HepG2 (cell line): ENCODE measurements at regions not wholly inside any gene's neighbourhood (a gene's known extent, or its start where the extent isn't known, plus 50 kb on each side); places are given as distances from the start of the nearest gene placed in this dataset.

Experiments used
- ATAC-seq: fragments of 200-7000 bp; cut with Tn5 transposase; 3 replicates; pipeline ENCODE4 v1.9.1; 2020; ENCODE audit warnings: mild to moderate bottlenecking, moderate library complexity
- BruUV-seq: library from RNA; stranded (reverse); fragments of 400-500 nt; replicated peaks from 2 replicates; lab custom pipeline; 2021; lab: Mats Ljungman, UMichigan
- CTCF ChIA-PET: fragments of 300-600 bp; formaldehyde crosslinking; extraction: SDS; loops from one replicate; lab custom pipeline; 2021; ENCODE audit warnings: low total read pairs, inconsistent platforms, low intra/inter-chr PET ratio; lab: Yijun Ruan, JAX
- POLR2A ChIA-PET: fragments of 350-600 bp; sonication (Branson Sonifier 250); formaldehyde crosslinking; loops from one replicate; lab custom pipeline; 2020; ENCODE audit warnings: antibody characterized with exemption, inconsistent platforms; lab: Yijun Ruan, JAX
- DNase-seq: peaks from one replicate; pipeline ENCODE4 v3.0.0-alpha.2; 2015; ENCODE audit warnings: low spot score
- FAIRE-seq: peaks from 3 replicates; lab custom pipeline; 2011; peaks lifted over from hg19 to GRCh38; lab: Jason Lieb, UNC
- H2AFZ ChIP-seq: one replicate; pipeline ENCODE4 v1.6.1; 2011; ENCODE audit warnings: low read length, inconsistent platforms
- H3K27ac ChIP-seq: fragments of 300-600 bp; 3 replicates; pipeline ENCODE4 v1.8.0; 2011; ENCODE audit warnings: mixed run types, mild to moderate bottlenecking, mixed read lengths, low read length, inconsistent platforms; ENCODE audit not compliant: insufficient read depth; ENCODE audit errors: extremely low read length
- H3K27me3 ChIP-seq, 2 experiments: fragments of 200-600 bp in 1 of 2; 2 replicates in 1 of 2; 3 replicates in 1 of 2; pipeline versions ENCODE4 v1.6.0 to v1.8.0; 2011; ENCODE audit warnings: low read length in 2 of 2, mild to moderate bottlenecking in 2 of 2, moderate library complexity in 2 of 2, inconsistent platforms in 1 of 2; ENCODE audit not compliant: insufficient read depth in 2 of 2, control insufficient read depth in 1 of 2
- H3K36me3 ChIP-seq, 2 experiments: fragments of 200-600 bp in 1 of 2; replicated peaks in 1 of 2; 2 replicates in 1 of 2; 3 replicates in 1 of 2; pipeline versions ENCODE4 v1.5.1 to v1.8.0; 2011; ENCODE audit warnings: low read length in 2 of 2, inconsistent platforms in 1 of 2; ENCODE audit not compliant: insufficient read depth in 2 of 2, control insufficient read depth in 1 of 2
- H3K4me1 ChIP-seq: 2 replicates; pipeline ENCODE4 v1.5.1; 2012; ENCODE audit warnings: low read length, inconsistent platforms; ENCODE audit not compliant: insufficient read depth
- H3K4me2 ChIP-seq: 2 replicates; pipeline ENCODE4 v1.6.0; 2011; ENCODE audit warnings: low read depth, low read length, inconsistent platforms
- H3K4me3 ChIP-seq, 3 experiments: fragments of 200-600 bp in 1 of 3; sonication (generic), shearing (Covaris generic) in 1 of 3; replicated peaks in 1 of 3; 2 replicates each; pipeline ENCODE4 v1.5.1; 2011 to 2016; ENCODE audit warnings: low read length in 3 of 3, inconsistent platforms in 2 of 3, low read depth in 2 of 3, mild to moderate bottlenecking in 2 of 3, control low read depth in 1 of 3, mixed read lengths in 1 of 3; ENCODE audit not compliant: insufficient read depth in 1 of 3
- H3K79me2 ChIP-seq: one replicate; pipeline ENCODE4 v1.6.1; 2011; ENCODE audit warnings: low read length, inconsistent platforms; ENCODE audit not compliant: insufficient read depth
- H3K9ac ChIP-seq: 2 replicates; pipeline ENCODE4 v1.6.0; 2011; ENCODE audit warnings: mild to moderate bottlenecking, low read depth, low read length, inconsistent platforms; ENCODE audit not compliant: insufficient read depth
- H3K9me3 ChIP-seq: 2 replicates; pipeline ENCODE4 v1.5.1; 2012; ENCODE audit warnings: mild to moderate bottlenecking, low read length
- H4K20me1 ChIP-seq: 2 replicates; pipeline ENCODE4 v1.6.0; 2011; ENCODE audit warnings: inconsistent platforms, mild to moderate bottlenecking, low read length, moderate library complexity; ENCODE audit not compliant: insufficient read depth
- BORCS8-MEF2B ChIP-seq: sonication (generic); formaldehyde crosslinking; IDR thresholded peaks from 2 replicates; pipeline ENCODE4 v1.8.0; 2022; ENCODE audit warnings: mild to moderate bottlenecking, missing genetic modification reagents
- CBFB ChIP-seq: sonication (generic); formaldehyde crosslinking; IDR thresholded peaks from 2 replicates; pipeline ENCODE4 v1.4.0; 2020; ENCODE audit warnings: missing genetic modification reagents
- HMGA1 ChIP-seq: sonication (generic); formaldehyde crosslinking; conservative IDR thresholded peaks from 2 replicates; pipeline ENCODE4 v1.4.0; 2020; ENCODE audit warnings: missing genetic modification reagents
- KLF9 ChIP-seq: IDR thresholded peaks from 2 replicates; pipeline ENCODE4 v1.6.1; 2016; ENCODE audit warnings: low read depth
- NFYC ChIP-seq: IDR thresholded peaks from 2 replicates; pipeline ENCODE4 v1.6.1; 2016; ENCODE audit warnings: missing genetic modification reagents, missing compliant biosample characterization
- PHF8 ChIP-seq: sonication (generic); formaldehyde crosslinking; IDR thresholded peaks from 2 replicates; pipeline ENCODE4 v1.5.0; 2020; ENCODE audit warnings: missing genetic modification reagents
- SMAD3 ChIP-seq: sonication (generic); formaldehyde crosslinking; IDR thresholded peaks from 2 replicates; pipeline ENCODE4 v1.4.0; 2020; ENCODE audit warnings: missing genetic modification reagents
- SMYD3 ChIP-seq: sonication (generic); formaldehyde crosslinking; IDR thresholded peaks from 2 replicates; pipeline ENCODE4 v1.8.1; 2023; ENCODE audit warnings: mild to moderate bottlenecking, missing genetic modification reagents
- TFAP4 ChIP-seq: sonication (generic); IDR thresholded peaks from 2 replicates; pipeline ENCODE4 v1.6.1; 2016; ENCODE audit warnings: low read depth, borderline replicate concordance
- ZNF329 ChIP-seq: sonication (generic); formaldehyde crosslinking; IDR thresholded peaks from 2 replicates; pipeline ENCODE4 v1.9.0; 2021; ENCODE audit warnings: low read depth, mild to moderate bottlenecking, missing genetic modification reagents
- ZNF503 ChIP-seq: sonication (generic); formaldehyde crosslinking; IDR thresholded peaks from 2 replicates; pipeline ENCODE4 v1.4.0; 2020; ENCODE audit warnings: missing genetic modification reagents
- in situ Hi-C: cut with HindIII; loops from 2 replicates; pipeline ENCODE4 v1.10.0; 2017; ENCODE audit warnings: low pct_unique_long_range_greater_than_20kb; ENCODE audit not compliant: extremely low pct_ligation_motif_present
- intact Hi-C: fragments of 100-400 bp; cut with micrococcal nuclease; formaldehyde crosslinking; loops from one replicate; pipeline ENCODE4 v1.10.0; 2022; ENCODE audit not compliant: unreplicated experiment
- TF ChIP-seq, protein P1 (sequence below): sonication (generic); formaldehyde crosslinking; IDR thresholded peaks from 2 replicates; pipeline ENCODE4 v1.4.0; 2020; ENCODE audit warnings: missing genetic modification reagents, borderline replicate concordance

DNA sequence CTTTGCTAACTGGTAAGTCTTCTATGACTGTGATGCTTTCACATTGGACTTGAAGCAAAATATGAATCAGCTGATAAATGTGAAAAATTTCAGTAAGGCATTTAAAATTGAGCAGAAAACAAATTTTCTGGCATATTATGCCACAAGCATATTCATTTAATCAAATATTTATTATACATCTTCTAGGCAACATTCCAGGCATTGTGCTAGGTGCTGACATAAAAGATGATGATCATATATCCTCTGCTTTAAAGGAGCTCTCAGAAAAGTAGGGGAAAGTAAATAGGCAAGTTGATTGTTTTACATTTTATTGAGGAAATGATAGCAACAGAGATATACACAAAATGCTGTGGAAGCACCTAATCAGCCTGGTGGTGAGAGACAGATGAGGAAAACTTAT is 248.9 kb downstream of the SLC16A7 start:
- Histone ChIP-seq H3K9ac (no peak overlapping the region), H3K4me3 (no peak overlapping the region), H3K4me2 (no peak overlapping the region), H3K79me2 (no peaks in the 10 kb centered on the region), H3K27ac (no peak overlapping the region), H4K20me1 (no peaks in the 10 kb centered on the region), H3K27me3 (no peaks in the 10 kb centered on the region; a peak in 1 of 5 replicates), H3K9me3 (peaks cover 11% of the 10 kb centered on the region), H3K4me1 (peaks cover 7% of the 10 kb centered on the region; the same call in 1 of the 2 replicates), H3K36me3 (no peaks in the 10 kb centered on the region), H2AFZ (no peak overlapping the region)
- CTCF ChIA-PET: no interaction called here
- intact Hi-C loops: no loop called here
- BruUV-seq: no TSS peak
- in situ Hi-C loops: no loop called here
- ATAC-seq (no peak), FAIRE-seq (no peak), DNase-seq (no peak)
- TF ChIP-seq, protein P1, sequence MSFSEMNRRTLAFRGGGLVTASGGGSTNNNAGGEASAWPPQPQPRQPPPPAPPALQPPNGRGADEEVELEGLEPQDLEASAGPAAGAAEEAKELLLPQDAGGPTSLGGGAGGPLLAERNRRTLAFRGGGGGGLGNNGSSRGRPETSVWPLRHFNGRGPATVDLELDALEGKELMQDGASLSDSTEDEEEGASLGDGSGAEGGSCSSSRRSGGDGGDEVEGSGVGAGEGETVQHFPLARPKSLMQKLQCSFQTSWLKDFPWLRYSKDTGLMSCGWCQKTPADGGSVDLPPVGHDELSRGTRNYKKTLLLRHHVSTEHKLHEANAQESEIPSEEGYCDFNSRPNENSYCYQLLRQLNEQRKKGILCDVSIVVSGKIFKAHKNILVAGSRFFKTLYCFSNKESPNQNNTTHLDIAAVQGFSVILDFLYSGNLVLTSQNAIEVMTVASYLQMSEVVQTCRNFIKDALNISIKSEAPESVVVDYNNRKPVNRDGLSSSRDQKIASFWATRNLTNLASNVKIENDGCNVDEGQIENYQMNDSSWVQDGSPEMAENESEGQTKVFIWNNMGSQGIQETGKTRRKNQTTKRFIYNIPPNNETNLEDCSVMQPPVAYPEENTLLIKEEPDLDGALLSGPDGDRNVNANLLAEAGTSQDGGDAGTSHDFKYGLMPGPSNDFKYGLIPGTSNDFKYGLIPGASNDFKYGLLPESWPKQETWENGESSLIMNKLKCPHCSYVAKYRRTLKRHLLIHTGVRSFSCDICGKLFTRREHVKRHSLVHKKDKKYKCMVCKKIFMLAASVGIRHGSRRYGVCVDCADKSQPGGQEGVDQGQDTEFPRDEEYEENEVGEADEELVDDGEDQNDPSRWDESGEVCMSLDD (CRISPR knock-in tag): no peak
- no peak for TF ChIP-seq SMYD3 (CRISPR knock-in tag)
- no peak for TF ChIP-seq KLF9 (CRISPR knock-in tag)
- no peak for TF ChIP-seq SMAD3 (CRISPR knock-in tag)
- no peak for TF ChIP-seq BORCS8-MEF2B (CRISPR knock-in tag)
- no peak for TF ChIP-seq ZNF329 (CRISPR knock-in tag)
- TF ChIP-seq PHF8 (CRISPR knock-in tag): no peak
- no peak for TF ChIP-seq TFAP4
- TF ChIP-seq NFYC (CRISPR knock-in tag): no peak
- TF ChIP-seq CBFB (CRISPR knock-in tag): no peak
- no peak for TF ChIP-seq HMGA1 (CRISPR knock-in tag)
- no peak for TF ChIP-seq ZNF503 (CRISPR knock-in tag)
- POLR2A ChIA-PET: no interaction called here
